Keratinocyte (primary cell): ENCODE measurements at regions not wholly inside any gene's neighbourhood (a gene's known extent, or its start where the extent isn't known, plus 50 kb on each side); places are given as distances from the start of the nearest gene placed in this dataset.

ENCODE experiments used
- DNase-seq: peaks from one replicate; pipeline ENCODE4 v3.0.0-alpha.2; 2011; ENCODE audit warnings: low read depth, missing footprints, low spot score
- FAIRE-seq: peaks from 2 replicates; lab custom pipeline; 2011; peaks lifted over from hg19 to GRCh38; lab: Jason Lieb, UNC
- H2AFZ ChIP-seq: 2 replicates; pipeline ENCODE4 v1.6.0; 2012; ENCODE audit warnings: low read length, control low read depth, inconsistent platforms; ENCODE audit not compliant: control insufficient read depth
- H3K27ac ChIP-seq: 2 replicates; pipeline ENCODE4 v1.5.1; 2011; ENCODE audit warnings: low read length; ENCODE audit not compliant: control insufficient read depth, insufficient read depth
- H3K27me3 ChIP-seq: 3 replicates; pipeline ENCODE4 v1.6.0; 2011; ENCODE audit warnings: low read length; ENCODE audit not compliant: control insufficient read depth, insufficient read depth; ENCODE audit errors: extremely low read depth
- H3K36me3 ChIP-seq, 2 experiments: 2 replicates in 1 of 2; 3 replicates in 1 of 2; pipeline ENCODE4 v1.5.1; 2011; ENCODE audit warnings: low read length in 2 of 2, mild to moderate bottlenecking in 1 of 2; ENCODE audit not compliant: control insufficient read depth in 2 of 2, insufficient read depth in 2 of 2; ENCODE audit errors: extremely low read depth in 1 of 2
- H3K4me1 ChIP-seq: 3 replicates; pipeline ENCODE4 v1.5.1; 2011; ENCODE audit warnings: low read length; ENCODE audit not compliant: control insufficient read depth, insufficient read depth; ENCODE audit errors: extremely low read depth
- H3K4me2 ChIP-seq: 3 replicates; pipeline ENCODE4 v1.6.0; 2011; ENCODE audit warnings: low read depth, low read length; ENCODE audit not compliant: control insufficient read depth, insufficient read depth; ENCODE audit errors: extremely low read depth
- H3K4me3 ChIP-seq, 3 experiments: fragments of 200-600 bp in 1 of 3; sonication (generic) in 1 of 3; 2 replicates in 2 of 3; 3 replicates in 1 of 3; pipeline ENCODE4 v1.5.1; 2011 to 2016; ENCODE audit warnings: low read length in 3 of 3, mild to moderate bottlenecking in 3 of 3, control low read depth in 2 of 3, inconsistent platforms in 1 of 3, low read depth in 1 of 3, mixed read lengths in 1 of 3, mixed run types in 1 of 3, moderate library complexity in 1 of 3; ENCODE audit not compliant: control insufficient read depth in 2 of 3, insufficient read depth in 2 of 3; ENCODE audit errors: extremely low read depth in 1 of 3
- H3K79me2 ChIP-seq: 2 replicates; pipeline ENCODE4 v1.6.0; 2012; ENCODE audit warnings: low read length; ENCODE audit not compliant: control insufficient read depth, insufficient read depth
- H3K9ac ChIP-seq: 3 replicates; pipeline ENCODE4 v1.6.0; 2011; ENCODE audit warnings: low read length; ENCODE audit not compliant: control insufficient read depth, insufficient read depth; ENCODE audit errors: extremely low read depth
- H3K9me1 ChIP-seq: 3 replicates; pipeline ENCODE4 v1.6.0; 2011; ENCODE audit warnings: low read length; ENCODE audit not compliant: control insufficient read depth, insufficient read depth; ENCODE audit errors: extremely low read depth
- H3K9me3 ChIP-seq: 2 replicates; pipeline ENCODE4 v1.5.1; 2012; ENCODE audit warnings: low read depth, low read length; ENCODE audit not compliant: control insufficient read depth
- H4K20me1 ChIP-seq: 3 replicates; pipeline ENCODE4 v1.6.0; 2011; ENCODE audit warnings: low read length; ENCODE audit not compliant: control insufficient read depth, insufficient read depth; ENCODE audit errors: extremely low read depth
- EZH2 ChIP-seq: IDR thresholded peaks from one replicate; pipeline ENCODE4 v1.6.1; 2012; ENCODE audit warnings: inconsistent platforms, mild to moderate bottlenecking, low read length, moderate library complexity
- dilution Hi-C: fragments of 300-500 bp; cut with MboI; formaldehyde crosslinking; loops from one replicate; pipeline ENCODE4 v1.7.0; 2020; ENCODE audit warnings: low sequenced_read_pairs; ENCODE audit not compliant: extremely low pct_ligation_motif_present
- TF ChIP-seq, protein P1 (sequence below), 3 experiments: IDR thresholded peaks in 1 of 3; conservative IDR thresholded peaks in 1 of 3; optimal IDR thresholded peaks in 1 of 3; 2 replicates in 2 of 3; 3 replicates in 1 of 3; pipeline versions ENCODE3 to v1.5.1; 2011; ENCODE audit warnings: low read length in 3 of 3, mild to moderate bottlenecking in 3 of 3, moderate library complexity in 2 of 3, control low read depth in 1 of 3, inconsistent platforms in 1 of 3; ENCODE audit not compliant: insufficient read depth in 2 of 3; ENCODE audit errors: extremely low read depth in 1 of 3

- no peak for DNase-seq
- Histone ChIP-seq H3K79me2 (no peaks in the 10 kb centered on the region), H3K4me1 (no peaks in the 10 kb centered on the region), H3K36me3 (no peaks in the 10 kb centered on the region), H3K27me3 (no peaks in the 10 kb centered on the region), H3K4me3 (no peak overlapping the region), H3K9me1 (no peaks in the 10 kb centered on the region), H4K20me1 (no peaks in the 10 kb centered on the region), H3K27ac (no peak overlapping the region), H2AFZ (no peak overlapping the region), H3K9me3 (no peaks in the 10 kb centered on the region), H3K9ac (no peak overlapping the region), H3K4me2 (no peak overlapping the region)
- dilution Hi-C loops = no loop called here
- FAIRE-seq = no peak
- TF ChIP-seq EZH2 = no peak
- TF ChIP-seq, protein P1, sequence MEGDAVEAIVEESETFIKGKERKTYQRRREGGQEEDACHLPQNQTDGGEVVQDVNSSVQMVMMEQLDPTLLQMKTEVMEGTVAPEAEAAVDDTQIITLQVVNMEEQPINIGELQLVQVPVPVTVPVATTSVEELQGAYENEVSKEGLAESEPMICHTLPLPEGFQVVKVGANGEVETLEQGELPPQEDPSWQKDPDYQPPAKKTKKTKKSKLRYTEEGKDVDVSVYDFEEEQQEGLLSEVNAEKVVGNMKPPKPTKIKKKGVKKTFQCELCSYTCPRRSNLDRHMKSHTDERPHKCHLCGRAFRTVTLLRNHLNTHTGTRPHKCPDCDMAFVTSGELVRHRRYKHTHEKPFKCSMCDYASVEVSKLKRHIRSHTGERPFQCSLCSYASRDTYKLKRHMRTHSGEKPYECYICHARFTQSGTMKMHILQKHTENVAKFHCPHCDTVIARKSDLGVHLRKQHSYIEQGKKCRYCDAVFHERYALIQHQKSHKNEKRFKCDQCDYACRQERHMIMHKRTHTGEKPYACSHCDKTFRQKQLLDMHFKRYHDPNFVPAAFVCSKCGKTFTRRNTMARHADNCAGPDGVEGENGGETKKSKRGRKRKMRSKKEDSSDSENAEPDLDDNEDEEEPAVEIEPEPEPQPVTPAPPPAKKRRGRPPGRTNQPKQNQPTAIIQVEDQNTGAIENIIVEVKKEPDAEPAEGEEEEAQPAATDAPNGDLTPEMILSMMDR (optimal IDR thresholded peaks at IDR 0.05 in 1 of 3, IDR thresholded peaks at IDR 0.05 in 1 of 3, conservative IDR thresholded peaks at IDR 0.05 in 1 of 3; ENCODE audit: extremely low read depth in 1 of 3, insufficient read depth in 2 of 3, low read length in 3 of 3) = no peak
These were observed 637.5 kb downstream of the AJAP1 start for GRCh38 chr1:5291889-5292288.

DNA sequence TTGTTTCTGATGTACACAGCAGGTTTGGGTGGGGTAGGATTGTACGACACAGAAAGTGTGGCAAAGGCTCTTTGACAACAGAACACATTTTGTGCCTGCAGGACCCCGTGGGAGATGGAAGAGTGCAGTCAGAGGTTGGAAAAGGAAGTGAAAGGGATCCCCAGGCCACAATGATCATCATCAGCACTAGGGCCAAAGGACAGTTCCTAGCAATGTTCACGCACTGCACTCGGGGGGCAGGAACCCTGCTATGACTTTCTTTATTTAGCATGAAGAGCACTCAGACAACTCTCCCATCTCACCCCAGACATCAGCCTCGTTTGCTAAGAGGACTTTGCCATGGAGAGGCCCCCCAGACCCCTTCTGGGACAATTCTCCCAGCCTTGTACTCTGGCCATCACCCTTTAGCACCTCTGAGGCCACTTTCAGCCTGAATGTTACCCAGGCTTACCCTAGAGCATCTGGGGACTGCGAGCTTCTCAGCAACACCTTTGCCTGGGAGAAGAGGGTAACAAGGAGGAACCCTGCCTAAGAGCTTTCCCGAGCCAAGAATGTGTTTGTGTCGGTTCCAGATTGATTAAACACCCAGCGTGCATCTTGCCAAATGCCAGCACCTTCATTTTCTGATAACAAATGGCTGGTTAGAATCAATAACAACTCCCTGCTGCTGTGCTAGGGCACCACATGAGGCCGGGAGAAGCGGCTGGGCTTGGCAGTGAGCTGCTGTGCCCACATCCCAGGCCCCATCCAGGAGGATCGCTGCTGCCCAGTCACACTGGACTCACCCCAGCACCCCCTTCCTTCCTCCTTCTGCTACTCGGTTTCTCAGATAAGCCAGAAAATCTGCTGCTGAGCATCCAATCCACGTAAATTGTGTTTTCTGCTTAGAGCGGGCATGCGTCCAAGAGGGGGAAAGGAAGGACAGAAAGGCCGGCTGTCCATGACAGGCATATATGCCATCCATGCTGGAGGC is 633.1 kb downstream of the AJAP1 start:
- H4K20me1 ChIP-seq = no peaks in the 10 kb centered on the region
- H3K4me2 ChIP-seq = no peak overlapping the region
- no peaks in the 10 kb centered on the region for H3K36me3 ChIP-seq
- no peak for DNase-seq
- no peak overlapping the region for H3K4me3 ChIP-seq
- H2AFZ ChIP-seq = no peak overlapping the region
- dilution Hi-C loops = no loop called here
- H3K9ac ChIP-seq = no peak overlapping the region
- TF ChIP-seq EZH2 = no peak
- TF ChIP-seq, protein P1 (optimal IDR thresholded peaks at IDR 0.05 in 1 of 3, IDR thresholded peaks at IDR 0.05 in 1 of 3, conservative IDR thresholded peaks at IDR 0.05 in 1 of 3; ENCODE audit: extremely low read depth in 1 of 3, insufficient read depth in 2 of 3, low read length in 3 of 3) = no peak
- H3K9me1 ChIP-seq = no peaks in the 10 kb centered on the region
- no peaks in the 10 kb centered on the region for H3K79me2 ChIP-seq
- FAIRE-seq = no peak
- H3K27ac ChIP-seq = no peak overlapping the region
- peaks cover 1% of the 10 kb centered on the region for H3K9me3 ChIP-seq
- H3K27me3 ChIP-seq = no peaks in the 10 kb centered on the region
- H3K4me1 ChIP-seq = no peaks in the 10 kb centered on the region
